ENCODE measurements at regions not wholly inside any gene's neighbourhood (a gene's known extent, or its start where the extent isn't known, plus 50 kb on each side); places are given as distances from the start of the nearest gene placed in this dataset.

- WGBS (ENCODE audit: insufficient coverage, insufficient replicate concordance, low lambda C conversion rate, missing lambda C conversion rate): 64% methylated on average over 18 of the region's 18 CpGs
- H4K20me1 ChIP-seq (ENCODE audit: control insufficient read depth, insufficient read depth): no peaks in the 10 kb centered on the region
- no peak for FAIRE-seq
- no peak overlapping the region for H3K4me3 ChIP-seq
- H3K36me3 ChIP-seq (ENCODE audit: control insufficient read depth in 2 of 2, insufficient read depth in 2 of 2, low read length in 1 of 2): no peaks in the 10 kb centered on the region
- H3K4me2 ChIP-seq (ENCODE audit: control insufficient read depth, insufficient read depth): no peak overlapping the region
- ChIA-PET CTCF (no interaction called here), RAD21 (ENCODE audit: unreplicated experiment) (no interaction called here), SMC1A (ENCODE audit: uncharacterized antibody, unreplicated experiment) (interaction anchor here (1.1 to 2.0 kb wide), 3 partner anchors 58 to 301 kb away, joined by 3 to 4 read pairs (median 4); no protein-coding TSS in a partner anchor), POLR2A (no interaction called here)
- DNase-seq (ENCODE audit: low read depth, low spot score): no peak
- H3K79me2 ChIP-seq (ENCODE audit: control insufficient read depth, insufficient read depth, low read length): no peaks in the 10 kb centered on the region
- in situ Hi-C loops (cut with MboI) (no loop called here), intact Hi-C loops (cut with micrococcal nuclease; ENCODE audit: unreplicated experiment) (no loop called here)
- no peak overlapping the region for H3K27ac ChIP-seq (ENCODE audit: control insufficient read depth, insufficient read depth)
- BruUV-seq (replicated peaks): no TSS peak
- no peak for ATAC-seq
- H3K9ac ChIP-seq (ENCODE audit: control insufficient read depth, insufficient read depth, low read length): no peak overlapping the region
- no peaks in the 10 kb centered on the region for H3K4me1 ChIP-seq (ENCODE audit: control insufficient read depth, insufficient read depth, low read length)
- no peaks in the 10 kb centered on the region for H3K9me3 ChIP-seq (replicated peaks; ENCODE audit: control insufficient read depth, insufficient read depth, low read length)
- H3K27me3 ChIP-seq (replicated peaks in 1 of 2; ENCODE audit: control insufficient read depth in 2 of 2, insufficient read depth in 2 of 2, low read length in 1 of 2): no peaks in the 10 kb centered on the region
- H2AFZ ChIP-seq (ENCODE audit: control insufficient read depth, low read depth, low read length): no peak overlapping the region
- TF ChIP-seq TBL1XR1 (IDR thresholded peaks at IDR 0.05; ENCODE audit: low read depth, low read length) (no peak), SIN3A (IDR thresholded peaks at IDR 0.05; ENCODE audit: low read depth, low read length) (no peak), BCL11A (IDR thresholded peaks at IDR 0.05; ENCODE audit: low read depth, low read length) (no peak), FOXM1 (IDR thresholded peaks at IDR 0.05; ENCODE audit: low read depth, low read length) (no peak), RELB (IDR thresholded peaks at IDR 0.05; ENCODE audit: low read depth) (no peak), REST (IDR thresholded peaks at IDR 0.05; ENCODE audit: low read depth, low read length) (no peak), CHD2 (IDR thresholded peaks at IDR 0.05; ENCODE audit: borderline replicate concordance, low read depth, low read length) (no peak), HSF1 (IDR thresholded peaks at IDR 0.05; ENCODE audit: low read depth, low read length) (no peak), EZH2 (IDR thresholded peaks at IDR 0.05; ENCODE audit: borderline replicate concordance, control insufficient read depth, low read depth, low read length) (no peak), CHD4 (IDR thresholded peaks at IDR 0.05) (no peak), NR2F1 (conservative IDR thresholded peaks at IDR 0.05) (no peak), ZBTB40 (IDR thresholded peaks at IDR 0.05; ENCODE audit: borderline replicate concordance) (no peak), SP1 (IDR thresholded peaks at IDR 0.05; ENCODE audit: low read depth, low read length) (no peak), IKZF2 (IDR thresholded peaks at IDR 0.05) (no peak), MTA2 (IDR thresholded peaks at IDR 0.05; ENCODE audit: low read depth) (no peak), NR2C2 (IDR thresholded peaks at IDR 0.05; ENCODE audit: borderline replicate concordance, control insufficient read depth, insufficient read length, low read depth) (no peak)
Measured at GRCh38 chr6:91816335-91816734, 1229.5 kb upstream of the MAP3K7 start.

Data from GM12878 (cell line).